ENCODE measurements at regions not wholly inside any gene's neighbourhood (a gene's known extent, or its start where the extent isn't known, plus 50 kb on each side); places are given as distances from the start of the nearest gene placed in this dataset.

DNA sequence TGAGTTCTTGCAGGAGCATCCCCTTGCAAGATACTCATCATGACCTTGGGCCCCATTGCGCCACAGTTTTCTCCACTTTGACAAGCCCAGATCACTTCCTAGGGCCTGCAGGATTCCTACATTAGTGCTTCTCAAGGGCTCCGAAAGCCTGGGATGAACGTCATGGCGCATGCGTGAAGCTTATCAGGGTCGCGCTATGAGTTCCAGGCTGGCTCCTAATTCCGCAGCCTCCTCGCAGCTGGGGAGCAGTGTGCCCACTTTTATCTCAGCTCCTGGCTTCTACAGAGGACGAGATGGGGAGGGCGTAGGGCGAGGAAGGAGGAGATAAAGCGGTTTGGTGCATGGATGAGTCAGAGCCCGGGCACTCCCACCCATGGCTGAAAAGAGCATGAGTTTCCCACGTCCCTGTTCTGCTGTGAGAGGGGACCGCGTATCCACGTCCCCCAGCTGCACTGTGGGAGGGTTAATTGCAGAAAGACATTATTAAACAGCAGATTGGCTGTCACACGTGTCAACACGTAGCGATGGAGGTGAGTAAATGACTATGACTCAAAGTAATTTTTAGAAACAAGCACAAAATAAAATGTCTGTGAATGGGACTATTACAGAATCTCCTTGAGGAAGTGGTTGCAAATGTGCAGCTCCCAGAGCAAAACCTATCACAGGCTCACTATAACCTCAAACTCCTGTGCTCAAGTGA lies 72.9 kb upstream of the DSP start:
- WGBS, 2 donors = 3% methylated on average over 19 to 21 of the region's 21 CpGs
- no peaks in the 10 kb centered on the region for H3K9me3 ChIP-seq
- intact Hi-C loops (cut with DNase I; ENCODE audit: low total_unique reads) = no loop called here
- H3K4me1 ChIP-seq = no peaks in the 10 kb centered on the region
- no peak overlapping the region for H3K27ac ChIP-seq
- H3K27me3 ChIP-seq = no peaks in the 10 kb centered on the region
- no peaks in the 10 kb centered on the region for H3K36me3 ChIP-seq (ENCODE audit: low read depth, missing control alignments)
- peak; percentile 82 for DNase-seq
- H3K4me3 ChIP-seq = peak overlapping the region; percentile 1 to 9
- TF ChIP-seq, protein P1, sequence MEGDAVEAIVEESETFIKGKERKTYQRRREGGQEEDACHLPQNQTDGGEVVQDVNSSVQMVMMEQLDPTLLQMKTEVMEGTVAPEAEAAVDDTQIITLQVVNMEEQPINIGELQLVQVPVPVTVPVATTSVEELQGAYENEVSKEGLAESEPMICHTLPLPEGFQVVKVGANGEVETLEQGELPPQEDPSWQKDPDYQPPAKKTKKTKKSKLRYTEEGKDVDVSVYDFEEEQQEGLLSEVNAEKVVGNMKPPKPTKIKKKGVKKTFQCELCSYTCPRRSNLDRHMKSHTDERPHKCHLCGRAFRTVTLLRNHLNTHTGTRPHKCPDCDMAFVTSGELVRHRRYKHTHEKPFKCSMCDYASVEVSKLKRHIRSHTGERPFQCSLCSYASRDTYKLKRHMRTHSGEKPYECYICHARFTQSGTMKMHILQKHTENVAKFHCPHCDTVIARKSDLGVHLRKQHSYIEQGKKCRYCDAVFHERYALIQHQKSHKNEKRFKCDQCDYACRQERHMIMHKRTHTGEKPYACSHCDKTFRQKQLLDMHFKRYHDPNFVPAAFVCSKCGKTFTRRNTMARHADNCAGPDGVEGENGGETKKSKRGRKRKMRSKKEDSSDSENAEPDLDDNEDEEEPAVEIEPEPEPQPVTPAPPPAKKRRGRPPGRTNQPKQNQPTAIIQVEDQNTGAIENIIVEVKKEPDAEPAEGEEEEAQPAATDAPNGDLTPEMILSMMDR (IDR thresholded peaks at IDR 0.05) = no peak
- no peak for TF ChIP-seq POLR2A (IDR thresholded peaks at IDR 0.05)

DNA sequence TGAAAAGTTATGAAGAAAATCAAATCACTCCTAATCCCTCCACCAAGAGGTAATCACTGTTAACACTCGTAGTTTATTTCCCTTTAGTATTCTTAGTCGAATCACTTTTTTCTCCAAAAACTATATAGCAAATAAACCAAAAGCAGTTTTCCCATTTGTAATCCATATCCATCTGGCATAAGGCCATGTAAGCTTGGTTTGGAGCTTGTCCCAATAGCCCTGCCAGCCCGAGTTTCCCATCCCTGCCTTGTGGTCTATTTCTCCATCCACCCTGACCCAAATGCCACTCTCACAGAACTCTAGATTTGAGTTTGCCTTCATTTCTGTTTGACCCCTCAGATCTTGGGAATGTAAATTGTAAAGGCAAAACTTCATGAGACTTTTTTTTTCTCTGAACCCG lies 71.8 kb upstream of the DSP start:
- 66 to 70% methylated on average over 4 of the region's 4 CpGs for WGBS, 2 donors
- H3K4me1 ChIP-seq = no peaks in the 10 kb centered on the region
- no peaks in the 10 kb centered on the region for H3K36me3 ChIP-seq (ENCODE audit: low read depth, missing control alignments)
- H3K27me3 ChIP-seq = no peaks in the 10 kb centered on the region
- no peaks in the 10 kb centered on the region for H3K9me3 ChIP-seq
- intact Hi-C loops (cut with DNase I; ENCODE audit: low total_unique reads) = no loop called here
- DNase-seq = no peak
- no peak overlapping the region for H3K27ac ChIP-seq
- H3K4me3 ChIP-seq = no peak overlapping the region
- no peak for TF ChIP-seq POLR2A (IDR thresholded peaks at IDR 0.05)
- TF ChIP-seq, protein P1 (IDR thresholded peaks at IDR 0.05) = no peak

DNA sequence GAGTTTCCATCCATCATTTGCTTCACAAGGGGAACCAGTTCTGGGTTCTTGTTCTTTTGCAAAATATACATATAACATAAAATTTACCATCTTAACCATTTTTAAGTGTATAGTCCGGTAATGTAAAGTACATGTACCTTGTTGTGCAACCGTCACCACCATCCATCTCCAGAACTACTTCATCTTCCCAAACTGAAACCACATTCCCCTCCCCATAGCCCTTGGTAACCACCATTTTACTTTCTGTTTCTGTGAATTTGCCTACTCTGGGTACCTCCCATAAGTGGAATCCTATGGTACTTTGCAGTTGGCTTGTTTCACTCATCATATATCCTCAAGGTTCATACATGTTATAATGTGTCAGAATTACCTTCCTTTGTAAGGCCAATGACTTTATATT lies 70.3 kb upstream of the DSP start:
- no peak overlapping the region for H3K27ac ChIP-seq
- no peaks in the 10 kb centered on the region for H3K27me3 ChIP-seq
- no peaks in the 10 kb centered on the region for H3K4me1 ChIP-seq
- no peak overlapping the region for H3K4me3 ChIP-seq
- no peaks in the 10 kb centered on the region for H3K36me3 ChIP-seq (ENCODE audit: low read depth, missing control alignments)
- TF ChIP-seq, protein P1 (IDR thresholded peaks at IDR 0.05) = no peak
- no peak for TF ChIP-seq POLR2A (IDR thresholded peaks at IDR 0.05)
- DNase-seq = no peak
- 91 to 92% methylated on average over 2 of the region's 2 CpGs for WGBS, 2 donors
- no peaks in the 10 kb centered on the region for H3K9me3 ChIP-seq
- intact Hi-C loops (cut with DNase I; ENCODE audit: low total_unique reads) = no loop called here

DNA sequence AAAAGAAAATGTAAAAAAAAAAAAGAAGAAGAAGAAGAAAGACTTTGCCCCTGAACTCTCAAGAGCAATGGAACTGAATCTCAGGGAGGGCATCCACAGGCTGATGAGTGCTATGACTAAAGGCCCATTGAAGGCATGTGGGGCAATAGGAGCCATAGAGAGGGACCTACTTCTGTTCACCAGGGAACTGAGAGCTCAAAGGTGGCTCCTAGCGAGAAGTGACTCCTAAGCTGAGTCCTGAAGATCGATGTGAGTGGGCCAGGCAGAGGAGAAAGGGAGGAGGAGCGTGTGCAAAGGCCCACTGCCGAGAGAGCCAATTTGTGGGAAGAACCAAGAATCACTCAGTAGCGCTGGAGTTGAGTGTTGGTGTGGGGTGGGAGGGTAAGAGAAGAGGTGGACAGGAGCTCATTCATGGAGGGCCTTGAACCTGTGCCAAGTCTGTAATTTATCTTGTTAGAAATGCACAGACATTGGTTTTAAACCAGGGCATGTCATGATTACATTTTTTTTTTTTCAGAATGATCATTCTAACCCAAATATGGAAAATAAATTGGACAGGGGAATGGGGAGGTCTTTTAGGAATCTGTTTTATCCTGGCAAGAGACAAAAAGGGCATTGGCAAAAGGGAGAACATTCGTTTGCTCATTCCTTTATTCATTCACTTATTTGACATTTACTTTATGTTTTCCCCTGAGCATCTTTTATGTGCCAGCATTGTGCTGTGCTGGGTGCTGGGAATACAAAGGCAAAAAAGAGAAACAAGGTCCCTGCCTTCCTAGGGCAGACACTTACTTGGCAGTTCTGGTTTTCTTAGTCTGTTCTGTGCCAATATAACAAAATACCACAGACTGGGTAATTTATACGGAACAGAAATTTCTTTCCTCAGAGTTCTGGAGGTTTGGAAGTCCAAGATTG lies 67.4 kb upstream of the DSP start:
- no peak for TF ChIP-seq POLR2A (IDR thresholded peaks at IDR 0.05)
- TF ChIP-seq, protein P1 (IDR thresholded peaks at IDR 0.05) = no peak
- Histone ChIP-seq H3K9me3 (no peaks in the 10 kb centered on the region), H3K27me3 (no peaks in the 10 kb centered on the region), H3K27ac (no peak overlapping the region), H3K4me1 (no peaks in the 10 kb centered on the region), H3K36me3 (ENCODE audit: low read depth, missing control alignments) (no peaks in the 10 kb centered on the region), H3K4me3 (no peak overlapping the region)
- WGBS, 2 donors = 53 to 71% methylated on average over 7 of the region's 7 CpGs
- intact Hi-C loops (cut with DNase I; ENCODE audit: low total_unique reads) = no loop called here
- DNase-seq = no peak
